ENCODE measurements at regions not wholly inside any gene's neighbourhood (a gene's known extent, or its start where the extent isn't known, plus 50 kb on each side); places are given as distances from the start of the nearest gene placed in this dataset.

GRCh38 chr5:167773668-167774301, 517.7 kb upstream of the WWC1 start:
- Histone ChIP-seq H3K27me3 (ENCODE audit: insufficient read depth, low read length) (no peaks in the 10 kb centered on the region), H3K4me2 (ENCODE audit: low read length) (no peak overlapping the region), H3K23ac (ENCODE audit: low read length) (no peak overlapping the region), H2AFZ (ENCODE audit: insufficient read depth, low read length, poor library complexity) (no peak overlapping the region), H4K8ac (ENCODE audit: low read depth, low read length) (no peak overlapping the region), H3K9ac (ENCODE audit: low read length) (no peak overlapping the region), H3K79me2 (ENCODE audit: control insufficient read depth, insufficient read depth, low read length, poor library complexity) (no peaks in the 10 kb centered on the region), H3K4me3 (ENCODE audit: low read depth, low read length) (no peak overlapping the region), H3K18ac (ENCODE audit: low read length) (no peak overlapping the region), H3K36me3 (ENCODE audit: control insufficient read depth in 1 of 2, insufficient read depth in 2 of 2, low read length in 2 of 2) (no peaks in the 10 kb centered on the region), H3K9me3 (ENCODE audit: insufficient read depth, low read depth, low read length) (no peaks in the 10 kb centered on the region), H3K27ac (ENCODE audit: low read depth, low read length) (no peak overlapping the region), H2BK120ac (ENCODE audit: insufficient read depth, low read length, poor library complexity) (no peak overlapping the region), H3K79me1 (ENCODE audit: low read length) (no peaks in the 10 kb centered on the region), H2BK12ac (ENCODE audit: low read length) (no peak overlapping the region), H3K4ac (ENCODE audit: low read depth, low read length) (no peak overlapping the region), H4K12ac (ENCODE audit: low read depth, low read length) (no peak overlapping the region), H4K91ac (ENCODE audit: low read depth, low read length) (no peak overlapping the region), H3K4me1 (ENCODE audit: control insufficient read depth in 1 of 2, insufficient read depth in 2 of 2, low read length in 2 of 2) (no peaks in the 10 kb centered on the region), H3K14ac (ENCODE audit: low read length) (no peak overlapping the region), H2AK5ac (ENCODE audit: low read length) (no peak overlapping the region), H2BK5ac (ENCODE audit: low read depth, low read length, poor library complexity) (no peak overlapping the region)
- DNase-seq = no peak
- WGBS (ENCODE audit: extremely low coverage, insufficient coverage, insufficient read length) = no CpG with 5 or more reads among the region's 5 CpGs

- no CpG with 5 or more reads among the region's 1 CpG for WGBS (ENCODE audit: extremely low coverage, insufficient coverage, insufficient read length)
- Histone ChIP-seq H3K27ac (ENCODE audit: low read depth, low read length) (no peak overlapping the region), H4K8ac (ENCODE audit: low read depth, low read length) (no peak overlapping the region), H3K23ac (ENCODE audit: low read length) (no peak overlapping the region), H3K79me2 (ENCODE audit: control insufficient read depth, insufficient read depth, low read length, poor library complexity) (no peaks in the 10 kb centered on the region), H2AK5ac (ENCODE audit: low read length) (no peak overlapping the region), H3K79me1 (ENCODE audit: low read length) (no peaks in the 10 kb centered on the region), H3K4me1 (ENCODE audit: control insufficient read depth in 1 of 2, insufficient read depth in 2 of 2, low read length in 2 of 2) (no peaks in the 10 kb centered on the region), H3K4ac (ENCODE audit: low read depth, low read length) (no peak overlapping the region), H3K9me3 (ENCODE audit: insufficient read depth, low read depth, low read length) (peaks cover 2% of the 10 kb centered on the region), H2AFZ (ENCODE audit: insufficient read depth, low read length, poor library complexity) (no peak overlapping the region), H3K14ac (ENCODE audit: low read length) (no peak overlapping the region), H4K91ac (ENCODE audit: low read depth, low read length) (no peak overlapping the region), H2BK5ac (ENCODE audit: low read depth, low read length, poor library complexity) (no peak overlapping the region), H3K27me3 (ENCODE audit: insufficient read depth, low read length) (no peaks in the 10 kb centered on the region), H3K36me3 (ENCODE audit: control insufficient read depth in 1 of 2, insufficient read depth in 2 of 2, low read length in 2 of 2) (no peaks in the 10 kb centered on the region), H4K12ac (ENCODE audit: low read depth, low read length) (no peak overlapping the region), H3K4me2 (ENCODE audit: low read length) (no peak overlapping the region), H2BK120ac (ENCODE audit: insufficient read depth, low read length, poor library complexity) (no peak overlapping the region), H2BK12ac (ENCODE audit: low read length) (no peak overlapping the region), H3K18ac (ENCODE audit: low read length) (no peak overlapping the region), H3K4me3 (ENCODE audit: low read depth, low read length) (no peak overlapping the region), H3K9ac (ENCODE audit: low read length) (no peak overlapping the region)
- no peak for DNase-seq
Measured at GRCh38 chr5:167777746-167778145, 513.7 kb upstream of the WWC1 start.

DNA sequence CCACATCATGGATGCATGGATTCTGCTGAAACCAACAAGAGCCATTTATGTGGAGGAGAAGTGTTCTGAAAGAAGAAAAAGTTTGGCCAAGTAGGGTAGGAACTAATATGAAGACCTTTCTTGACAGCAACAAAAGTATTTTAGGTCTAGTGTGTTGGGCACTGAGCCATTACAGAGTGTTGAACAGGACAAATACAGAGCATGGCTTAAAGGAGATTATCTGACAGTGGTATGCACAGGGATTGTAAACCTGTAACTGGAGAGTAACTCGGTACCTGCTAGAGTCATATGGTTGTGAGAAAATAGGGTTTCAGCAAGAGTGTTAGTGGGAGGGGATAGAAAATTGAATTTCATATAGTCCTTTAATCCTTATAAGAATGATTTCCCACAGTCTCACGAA, 513.2 kb upstream of the WWC1 start:
- no peak overlapping the region for H3K9ac ChIP-seq (ENCODE audit: low read length)
- no peak overlapping the region for H3K4me2 ChIP-seq (ENCODE audit: low read length)
- no peaks in the 10 kb centered on the region for H3K4me1 ChIP-seq (ENCODE audit: control insufficient read depth in 1 of 2, insufficient read depth in 2 of 2, low read length in 2 of 2)
- no peak overlapping the region for H3K18ac ChIP-seq (ENCODE audit: low read length)
- no peak overlapping the region for H2AK5ac ChIP-seq (ENCODE audit: low read length)
- H3K9me3 ChIP-seq (ENCODE audit: insufficient read depth, low read depth, low read length) = peaks cover 2% of the 10 kb centered on the region
- H3K23ac ChIP-seq (ENCODE audit: low read length) = no peak overlapping the region
- no peak overlapping the region for H4K12ac ChIP-seq (ENCODE audit: low read depth, low read length)
- no peak overlapping the region for H3K4me3 ChIP-seq (ENCODE audit: low read depth, low read length)
- no peaks in the 10 kb centered on the region for H3K79me1 ChIP-seq (ENCODE audit: low read length)
- H3K14ac ChIP-seq (ENCODE audit: low read length) = no peak overlapping the region
- H3K4ac ChIP-seq (ENCODE audit: low read depth, low read length) = no peak overlapping the region
- no peak overlapping the region for H4K8ac ChIP-seq (ENCODE audit: low read depth, low read length)
- H3K79me2 ChIP-seq (ENCODE audit: control insufficient read depth, insufficient read depth, low read length, poor library complexity) = no peaks in the 10 kb centered on the region
- H2AFZ ChIP-seq (ENCODE audit: insufficient read depth, low read length, poor library complexity) = no peak overlapping the region
- no peak overlapping the region for H2BK12ac ChIP-seq (ENCODE audit: low read length)
- no peak overlapping the region for H2BK5ac ChIP-seq (ENCODE audit: low read depth, low read length, poor library complexity)
- no peaks in the 10 kb centered on the region for H3K36me3 ChIP-seq (ENCODE audit: control insufficient read depth in 1 of 2, insufficient read depth in 2 of 2, low read length in 2 of 2)
- H3K27me3 ChIP-seq (ENCODE audit: insufficient read depth, low read length) = no peaks in the 10 kb centered on the region
- no peak overlapping the region for H3K27ac ChIP-seq (ENCODE audit: low read depth, low read length)
- DNase-seq = no peak
- H2BK120ac ChIP-seq (ENCODE audit: insufficient read depth, low read length, poor library complexity) = no peak overlapping the region
- no CpG with 5 or more reads among the region's 2 CpGs for WGBS (ENCODE audit: extremely low coverage, insufficient coverage, insufficient read length)
- H4K91ac ChIP-seq (ENCODE audit: low read depth, low read length) = no peak overlapping the region

DNA sequence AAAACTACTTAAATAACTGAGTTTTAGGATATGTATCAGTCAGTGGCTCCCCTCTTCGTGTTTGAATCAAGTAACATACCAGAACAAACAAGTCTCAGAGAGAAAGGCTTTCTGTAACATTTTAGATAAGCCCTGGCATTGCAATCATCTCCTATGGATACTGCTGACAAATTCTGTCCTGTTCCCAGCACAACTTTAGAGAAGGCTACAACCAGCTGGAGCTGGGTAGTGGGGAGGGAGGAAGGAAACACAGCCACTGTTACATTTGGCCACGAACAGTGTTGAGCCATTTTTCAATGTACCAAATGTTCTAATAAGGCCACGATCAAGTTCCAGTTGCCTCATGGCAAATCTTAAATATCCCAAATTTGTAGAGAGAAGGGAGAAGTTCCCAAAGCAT, 511.8 kb upstream of the WWC1 start:
- Histone ChIP-seq H3K4me3 (ENCODE audit: low read depth, low read length) (no peak overlapping the region), H2AFZ (ENCODE audit: insufficient read depth, low read length, poor library complexity) (no peak overlapping the region)
- no CpG with 5 or more reads among the region's 3 CpGs for WGBS (ENCODE audit: extremely low coverage, insufficient coverage, insufficient read length)

More for the DNA sequence above, 511.8 kb upstream of the WWC1 start:
- no peak overlapping the region for H2BK120ac ChIP-seq (ENCODE audit: insufficient read depth, low read length, poor library complexity)
- no peak overlapping the region for H3K9ac ChIP-seq (ENCODE audit: low read length)
- H3K9me3 ChIP-seq (ENCODE audit: insufficient read depth, low read depth, low read length) = peaks cover 2% of the 10 kb centered on the region
- no peak for DNase-seq
- H4K12ac ChIP-seq (ENCODE audit: low read depth, low read length) = no peak overlapping the region
- H3K27ac ChIP-seq (ENCODE audit: low read depth, low read length) = no peak overlapping the region
- H3K23ac ChIP-seq (ENCODE audit: low read length) = no peak overlapping the region
- H3K4ac ChIP-seq (ENCODE audit: low read depth, low read length) = no peak overlapping the region
- H4K91ac ChIP-seq (ENCODE audit: low read depth, low read length) = no peak overlapping the region
- H3K4me2 ChIP-seq (ENCODE audit: low read length) = no peak overlapping the region
- H3K36me3 ChIP-seq (ENCODE audit: control insufficient read depth in 1 of 2, insufficient read depth in 2 of 2, low read length in 2 of 2) = no peaks in the 10 kb centered on the region
- H3K14ac ChIP-seq (ENCODE audit: low read length) = no peak overlapping the region
- H3K4me1 ChIP-seq (ENCODE audit: control insufficient read depth in 1 of 2, insufficient read depth in 2 of 2, low read length in 2 of 2) = no peaks in the 10 kb centered on the region
- no peaks in the 10 kb centered on the region for H3K27me3 ChIP-seq (ENCODE audit: insufficient read depth, low read length)
- no peak overlapping the region for H3K18ac ChIP-seq (ENCODE audit: low read length)
- no peaks in the 10 kb centered on the region for H3K79me1 ChIP-seq (ENCODE audit: low read length)
- no peak overlapping the region for H2AK5ac ChIP-seq (ENCODE audit: low read length)
- H2BK12ac ChIP-seq (ENCODE audit: low read length) = no peak overlapping the region
- no peak overlapping the region for H2BK5ac ChIP-seq (ENCODE audit: low read depth, low read length, poor library complexity)
- H4K8ac ChIP-seq (ENCODE audit: low read depth, low read length) = no peak overlapping the region
- H3K79me2 ChIP-seq (ENCODE audit: control insufficient read depth, insufficient read depth, low read length, poor library complexity) = no peaks in the 10 kb centered on the region

Data from trophoblast cell (in vitro differentiated cells and primary cell).